AML-193 (cell line): ENCODE measurements at regions not wholly inside any gene's neighbourhood (a gene's known extent, or its start where the extent isn't known, plus 50 kb on each side); places are given as distances from the start of the nearest gene placed in this dataset.

Experiments
- DNase-seq, 2 experiments: peaks; one replicate each; lab custom pipeline; 2025; lab: John Stamatoyannopoulos, UW

DNA sequence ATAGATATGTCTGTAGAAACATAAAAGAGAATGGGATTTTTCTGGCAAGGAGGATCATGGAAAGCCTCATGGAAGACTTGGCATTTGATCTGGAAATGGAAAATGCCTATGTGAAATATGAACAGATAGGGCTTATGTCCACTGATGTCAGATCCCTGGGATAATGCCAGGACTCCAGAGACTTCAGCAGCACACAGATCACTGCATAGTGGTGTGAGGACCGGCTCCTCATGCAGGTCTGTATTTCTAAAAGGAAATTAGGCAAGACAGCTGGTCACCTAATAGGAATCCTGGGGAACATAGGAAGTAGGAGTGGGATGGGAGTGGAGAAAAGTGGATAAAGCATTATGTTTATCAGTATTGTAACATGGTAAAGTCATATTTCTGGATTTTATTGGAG, 56.8 kb upstream of the IPO9 start:
- no peak for DNase-seq

DNA sequence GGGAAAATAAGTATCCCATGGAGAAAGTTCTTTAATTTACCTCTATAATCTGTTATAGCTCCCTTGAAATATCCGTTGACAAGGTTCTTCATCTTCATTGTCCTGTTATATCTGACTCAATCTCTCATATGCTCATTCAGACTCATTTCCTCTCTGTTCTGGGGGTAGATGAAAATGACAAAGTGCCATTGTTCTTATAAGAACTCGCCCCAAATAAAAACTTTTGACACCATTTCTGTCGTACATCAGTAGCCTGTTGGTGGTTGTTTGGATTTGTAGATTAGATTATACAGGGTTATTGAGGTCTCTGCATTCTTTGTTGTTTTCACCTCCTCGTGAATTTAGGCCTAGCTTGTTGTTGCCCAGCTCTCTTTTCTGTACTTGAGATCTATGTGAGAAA, 55.2 kb upstream of the IPO9 start:
- DNase-seq = no peak

- no peak for DNase-seq
Observed at GRCh38 chr1:201774224-201774982, 54.6 kb upstream of the IPO9 start.

DNA sequence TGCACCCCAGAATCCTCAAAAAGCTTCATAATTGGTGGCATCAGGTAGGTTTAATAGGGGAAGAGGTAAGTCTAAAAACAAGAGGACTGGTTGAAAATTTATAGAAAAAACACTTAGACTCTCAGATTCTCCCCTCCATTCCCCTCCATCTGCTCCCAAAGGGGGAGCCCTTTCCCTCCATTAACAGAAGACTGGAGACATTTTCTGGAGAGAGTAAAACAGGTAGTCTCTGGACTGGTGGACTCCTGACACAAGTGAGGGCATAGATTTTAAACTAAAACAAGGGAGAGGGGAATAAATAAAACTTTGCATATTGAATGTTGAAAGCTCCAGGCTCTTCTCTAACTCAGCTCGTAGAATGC, 54.0 kb upstream of the IPO9 start:
- no peak for DNase-seq

GRCh38 chr1:201775380-201775779, 53.6 kb upstream of the IPO9 start:
- DNase-seq = no peak

GRCh38 chr1:201778279-201779065, 50.5 kb upstream of the IPO9 start:
- DNase-seq = no peak
